Kidney epithelial cell (primary cell): ENCODE measurements at regions not wholly inside any gene's neighbourhood (a gene's known extent, or its start where the extent isn't known, plus 50 kb on each side); places are given as distances from the start of the nearest gene placed in this dataset.

Experiments used
- DNase-seq: peaks from one replicate; pipeline ENCODE4 v3.0.0-alpha.2; 2010; ENCODE audit warnings: low read depth
- H3K27me3 ChIP-seq: 2 replicates; pipeline ENCODE4 v1.6.0; 2011; ENCODE audit warnings: low read length; ENCODE audit not compliant: control insufficient read depth, insufficient read depth
- H3K36me3 ChIP-seq: 2 replicates; pipeline ENCODE4 v1.5.1; 2011; ENCODE audit warnings: low read length; ENCODE audit not compliant: control insufficient read depth, insufficient read depth
- H3K4me3 ChIP-seq: 2 replicates; pipeline ENCODE4 v1.5.1; 2011; ENCODE audit warnings: low read depth, mild to moderate bottlenecking, control low read depth, low read length
- CTCF ChIP-seq: IDR thresholded peaks from 2 replicates; pipeline ENCODE4 v1.5.1; 2011; ENCODE audit warnings: mild to moderate bottlenecking, moderate library complexity, low read length, control low read depth, inconsistent platforms; ENCODE audit not compliant: insufficient read depth, poor library complexity, severe bottlenecking

DNA sequence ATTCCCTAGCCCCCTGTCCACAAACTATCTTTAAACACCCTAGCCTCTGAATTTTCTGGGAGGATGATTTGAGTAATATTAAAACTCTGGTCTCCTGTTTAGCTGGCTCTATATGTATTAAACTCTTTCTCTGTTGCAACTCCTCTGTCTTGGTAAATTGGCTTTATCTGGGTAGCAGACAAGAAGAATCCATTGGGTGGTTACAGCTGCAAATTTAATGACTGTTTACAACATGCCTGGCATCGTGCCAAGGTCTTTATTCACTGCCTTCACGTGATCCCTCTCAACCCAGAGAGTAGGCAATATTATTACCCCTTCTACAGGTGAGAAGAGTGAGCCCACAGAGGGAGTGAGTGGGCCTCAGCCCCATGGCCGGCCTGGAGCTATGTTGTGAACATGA, 77.8 kb upstream of the MYL2 start:
- no peak for DNase-seq
- Histone ChIP-seq H3K36me3 (no peaks in the 10 kb centered on the region), H3K4me3 (no peak overlapping the region), H3K27me3 (no peaks in the 10 kb centered on the region)
- TF ChIP-seq CTCF: no peak

GRCh38 chr12:110996415-110996814, 76.0 kb upstream of the MYL2 start:
- no peak for DNase-seq
- no peak for TF ChIP-seq CTCF
- H3K27me3 ChIP-seq: no peaks in the 10 kb centered on the region
- no peak overlapping the region for H3K4me3 ChIP-seq
- H3K36me3 ChIP-seq: no peaks in the 10 kb centered on the region

DNA sequence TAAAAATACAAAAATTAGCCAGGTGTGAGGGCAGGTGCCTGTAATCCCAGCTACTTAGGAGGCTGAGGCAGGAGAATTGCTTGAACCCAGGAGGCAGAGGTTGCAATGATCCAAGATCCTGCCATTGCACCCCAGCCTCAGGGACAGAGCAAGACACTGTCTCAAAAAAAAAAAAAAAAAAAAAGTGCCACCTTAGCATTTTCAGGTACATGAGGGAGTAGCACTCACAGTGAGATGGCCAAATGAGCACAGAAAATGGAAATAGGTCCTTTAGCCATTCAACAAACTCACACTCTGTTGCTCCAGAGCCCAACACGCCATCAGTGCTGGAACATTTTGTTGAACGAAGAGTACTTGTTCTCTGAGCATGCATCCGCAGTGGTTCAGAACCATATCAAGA, 75.2 kb upstream of the MYL2 start:
- no peak overlapping the region for H3K4me3 ChIP-seq
- no peaks in the 10 kb centered on the region for H3K27me3 ChIP-seq
- TF ChIP-seq CTCF: no peak
- H3K36me3 ChIP-seq: no peaks in the 10 kb centered on the region
- DNase-seq: no peak

- Histone ChIP-seq H3K27me3 (no peaks in the 10 kb centered on the region), H3K36me3 (no peaks in the 10 kb centered on the region), H3K4me3 (no peak overlapping the region)
- TF ChIP-seq CTCF: no peak
- no peak for DNase-seq
These were observed 74.6 kb upstream of the MYL2 start for GRCh38 chr12:110995016-110995415.

- no peak for TF ChIP-seq CTCF
- Histone ChIP-seq H3K36me3 (no peaks in the 10 kb centered on the region), H3K27me3 (no peaks in the 10 kb centered on the region), H3K4me3 (no peak overlapping the region)
- DNase-seq: no peak
These were observed 73.1 kb upstream of the MYL2 start for GRCh38 chr12:110993434-110993833.

GRCh38 chr12:110992909-110993308, 72.5 kb upstream of the MYL2 start:
- no peak for TF ChIP-seq CTCF
- no peak for DNase-seq
- no peaks in the 10 kb centered on the region for H3K36me3 ChIP-seq
- H3K27me3 ChIP-seq: no peaks in the 10 kb centered on the region
- H3K4me3 ChIP-seq: no peak overlapping the region
